Activated naive CD8-positive, alpha-beta T cell treated with anti-CD3 and anti-CD28 coated beads for 36 hours (primary cell): ENCODE measurements at regions not wholly inside any gene's neighbourhood (a gene's known extent, or its start where the extent isn't known, plus 50 kb on each side); places are given as distances from the start of the nearest gene placed in this dataset.

Source experiments
- DNase-seq: peaks from one replicate; pipeline ENCODE4 v3.0.0; 2021
- H3K27ac Mint-ChIP-seq: one replicate; pipeline ENCODE4 v1.8.0; 2022; ENCODE audit warnings: mild to moderate bottlenecking, moderate library complexity, mixed read lengths
- H3K27me3 Mint-ChIP-seq: one replicate; pipeline ENCODE4 v1.8.0; 2022; ENCODE audit warnings: mild to moderate bottlenecking, mixed read lengths
- H3K36me3 Mint-ChIP-seq: one replicate; pipeline ENCODE4 v1.8.0; 2021; ENCODE audit warnings: mild to moderate bottlenecking, mixed read lengths
- H3K4me1 Mint-ChIP-seq: one replicate; pipeline ENCODE4 v1.8.0; 2021; ENCODE audit warnings: mixed read lengths
- H3K4me3 Mint-ChIP-seq: one replicate; pipeline ENCODE4 v1.8.0; 2022; ENCODE audit warnings: mild to moderate bottlenecking, moderate library complexity, mixed read lengths
- H3K9me3 Mint-ChIP-seq: one replicate; pipeline ENCODE4 v1.8.0; 2022; ENCODE audit warnings: mixed read lengths

GRCh38 chr11:115693002-115693401 is 188.8 kb upstream of the CADM1 start:
- no peak overlapping the region for H3K4me3 Mint-ChIP-seq
- no peaks in the 10 kb centered on the region for H3K4me1 Mint-ChIP-seq
- H3K36me3 Mint-ChIP-seq: no peaks in the 10 kb centered on the region
- no peak for DNase-seq
- peaks cover 4% of the 10 kb centered on the region for H3K27me3 Mint-ChIP-seq
- H3K9me3 Mint-ChIP-seq: no peaks in the 10 kb centered on the region
- H3K27ac Mint-ChIP-seq: no peak overlapping the region

GRCh38 chr11:115691030-115691429 is 186.8 kb upstream of the CADM1 start:
- no peak for DNase-seq

DNA sequence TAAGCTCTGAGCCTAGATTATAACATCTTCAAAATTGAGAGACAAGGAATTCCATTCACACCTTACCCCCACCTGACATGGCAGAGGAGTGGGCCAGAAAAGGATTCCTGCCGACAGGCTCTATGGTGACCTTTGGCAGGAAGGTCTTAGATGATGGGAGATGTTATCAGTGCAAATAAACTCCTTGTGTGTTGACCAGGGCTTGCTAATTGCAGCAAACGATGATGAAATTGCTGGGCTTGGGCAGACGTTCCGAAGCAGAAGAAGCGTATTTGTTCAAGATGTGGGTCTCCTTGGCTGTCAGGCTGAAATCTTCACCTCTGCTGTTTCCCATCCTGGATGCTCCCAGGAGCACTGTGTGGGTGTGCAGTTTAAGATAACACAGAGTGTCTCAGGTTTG is 183.7 kb upstream of the CADM1 start:
- no peaks in the 10 kb centered on the region for H3K36me3 Mint-ChIP-seq
- peaks cover 11% of the 10 kb centered on the region for H3K9me3 Mint-ChIP-seq
- no peaks in the 10 kb centered on the region for H3K4me1 Mint-ChIP-seq
- no peak overlapping the region for H3K27ac Mint-ChIP-seq
- no peaks in the 10 kb centered on the region for H3K27me3 Mint-ChIP-seq
- H3K4me3 Mint-ChIP-seq: no peak overlapping the region
- DNase-seq: no peak

More at GRCh38 chr11:115691030-115691429, 186.8 kb upstream of the CADM1 start:
- H3K36me3 Mint-ChIP-seq: no peaks in the 10 kb centered on the region
- H3K27ac Mint-ChIP-seq: no peak overlapping the region
- peaks cover 4% of the 10 kb centered on the region for H3K9me3 Mint-ChIP-seq
- H3K4me3 Mint-ChIP-seq: no peak overlapping the region
- H3K27me3 Mint-ChIP-seq: peaks cover 4% of the 10 kb centered on the region
- no peaks in the 10 kb centered on the region for H3K4me1 Mint-ChIP-seq

DNA sequence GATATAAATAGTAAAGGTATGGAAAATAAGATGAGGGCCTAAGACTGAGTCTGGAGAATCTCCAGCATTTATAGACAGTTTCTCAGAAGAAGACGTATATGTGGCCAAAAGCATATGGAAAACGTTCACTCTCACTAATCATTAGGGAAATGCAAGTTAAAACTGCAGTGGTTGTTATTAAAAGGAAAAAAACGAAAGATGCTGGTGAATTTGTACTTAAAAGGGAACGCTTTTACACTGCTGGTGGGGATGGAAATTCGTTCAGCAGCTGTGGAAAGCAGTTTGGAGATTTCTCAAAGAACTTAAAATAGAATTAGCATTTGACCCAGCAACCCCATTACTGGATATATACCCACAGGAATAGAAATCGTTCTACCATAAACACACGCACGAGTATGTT is 180.5 kb upstream of the CADM1 start:
- Mint-ChIP-seq H3K4me3 (no peak overlapping the region), H3K36me3 (no peaks in the 10 kb centered on the region), H3K27me3 (no peaks in the 10 kb centered on the region), H3K9me3 (peaks cover 11% of the 10 kb centered on the region), H3K27ac (no peak overlapping the region), H3K4me1 (no peaks in the 10 kb centered on the region)
- no peak for DNase-seq

DNA sequence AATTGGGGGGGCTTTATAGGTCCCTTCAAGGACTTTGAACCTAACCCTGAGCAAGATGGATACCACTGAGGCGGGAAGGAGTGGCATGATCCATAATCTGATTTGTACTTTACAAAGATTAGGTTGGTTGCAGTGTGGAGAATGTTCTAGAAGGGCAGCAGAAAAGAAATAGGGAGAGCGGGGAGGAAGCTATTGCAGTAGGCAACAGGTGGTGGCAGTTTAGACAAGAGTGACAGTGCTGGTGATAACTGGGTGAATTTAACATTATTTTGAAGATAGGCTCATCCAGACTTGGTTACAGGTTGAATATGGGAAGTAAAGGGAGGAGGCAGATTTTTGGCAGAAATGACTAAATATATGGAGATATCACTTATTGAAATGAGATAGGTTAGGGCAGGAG is 179.9 kb upstream of the CADM1 start:
- Mint-ChIP-seq H3K27ac (no peak overlapping the region), H3K4me1 (no peaks in the 10 kb centered on the region), H3K36me3 (no peaks in the 10 kb centered on the region), H3K9me3 (peaks cover 11% of the 10 kb centered on the region), H3K4me3 (no peak overlapping the region), H3K27me3 (no peaks in the 10 kb centered on the region)
- DNase-seq: no peak

DNA sequence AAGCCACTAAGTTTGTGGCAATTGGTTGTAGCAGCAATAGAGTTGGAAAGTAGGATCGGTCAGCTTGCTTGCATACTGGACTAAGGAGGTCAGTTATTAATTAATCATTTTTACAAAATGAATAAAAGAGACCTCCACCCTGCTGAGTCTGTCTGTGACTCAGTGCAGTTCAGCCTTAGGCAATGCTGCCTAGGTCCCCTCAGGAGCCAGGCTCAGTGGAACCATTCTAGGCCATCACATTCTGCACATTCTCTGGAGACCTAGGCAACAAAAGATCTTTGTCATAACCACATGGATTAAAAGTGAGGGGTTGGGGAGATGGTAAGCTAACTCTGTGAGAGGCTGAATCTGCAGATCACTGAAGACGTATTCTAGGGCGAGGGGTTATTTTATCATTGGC is 178.7 kb upstream of the CADM1 start:
- no peaks in the 10 kb centered on the region for H3K4me1 Mint-ChIP-seq
- no peaks in the 10 kb centered on the region for H3K27me3 Mint-ChIP-seq
- H3K4me3 Mint-ChIP-seq: no peak overlapping the region
- no peak overlapping the region for H3K27ac Mint-ChIP-seq
- H3K9me3 Mint-ChIP-seq: peaks cover 11% of the 10 kb centered on the region
- H3K36me3 Mint-ChIP-seq: no peaks in the 10 kb centered on the region
- DNase-seq: no peak

- Mint-ChIP-seq H3K27ac (no peak overlapping the region), H3K36me3 (no peaks in the 10 kb centered on the region), H3K4me3 (no peak overlapping the region), H3K9me3 (peaks cover 11% of the 10 kb centered on the region), H3K4me1 (no peaks in the 10 kb centered on the region), H3K27me3 (no peaks in the 10 kb centered on the region)
- DNase-seq: no peak
Measured at GRCh38 chr11:115682101-115682500, 177.9 kb upstream of the CADM1 start.

GRCh38 chr11:115679945-115680344 is 175.7 kb upstream of the CADM1 start:
- Mint-ChIP-seq H3K4me3 (no peak overlapping the region), H3K27me3 (no peaks in the 10 kb centered on the region), H3K9me3 (peaks cover 5% of the 10 kb centered on the region), H3K27ac (no peak overlapping the region), H3K4me1 (no peaks in the 10 kb centered on the region), H3K36me3 (no peaks in the 10 kb centered on the region)
- DNase-seq: no peak

- DNase-seq: no peak
- no peak overlapping the region for H3K4me3 Mint-ChIP-seq
- H3K4me1 Mint-ChIP-seq: no peaks in the 10 kb centered on the region
- no peaks in the 10 kb centered on the region for H3K36me3 Mint-ChIP-seq
- H3K9me3 Mint-ChIP-seq: peaks cover under 1% of the 10 kb centered on the region
- no peaks in the 10 kb centered on the region for H3K27me3 Mint-ChIP-seq
- no peak overlapping the region for H3K27ac Mint-ChIP-seq
Measured at GRCh38 chr11:115678942-115679341, 174.7 kb upstream of the CADM1 start.

- Mint-ChIP-seq H3K9me3 (no peaks in the 10 kb centered on the region), H3K36me3 (no peaks in the 10 kb centered on the region), H3K4me3 (no peak overlapping the region), H3K4me1 (no peaks in the 10 kb centered on the region), H3K27ac (no peak overlapping the region), H3K27me3 (no peaks in the 10 kb centered on the region)
- no peak for DNase-seq
Measured at GRCh38 chr11:115677190-115677589, 173.0 kb upstream of the CADM1 start.

GRCh38 chr11:115676768-115677167 is 172.6 kb upstream of the CADM1 start:
- H3K27ac Mint-ChIP-seq: no peak overlapping the region
- no peaks in the 10 kb centered on the region for H3K36me3 Mint-ChIP-seq
- H3K27me3 Mint-ChIP-seq: no peaks in the 10 kb centered on the region
- H3K4me3 Mint-ChIP-seq: no peak overlapping the region
- no peaks in the 10 kb centered on the region for H3K4me1 Mint-ChIP-seq
- no peak for DNase-seq
- H3K9me3 Mint-ChIP-seq: no peaks in the 10 kb centered on the region

DNA sequence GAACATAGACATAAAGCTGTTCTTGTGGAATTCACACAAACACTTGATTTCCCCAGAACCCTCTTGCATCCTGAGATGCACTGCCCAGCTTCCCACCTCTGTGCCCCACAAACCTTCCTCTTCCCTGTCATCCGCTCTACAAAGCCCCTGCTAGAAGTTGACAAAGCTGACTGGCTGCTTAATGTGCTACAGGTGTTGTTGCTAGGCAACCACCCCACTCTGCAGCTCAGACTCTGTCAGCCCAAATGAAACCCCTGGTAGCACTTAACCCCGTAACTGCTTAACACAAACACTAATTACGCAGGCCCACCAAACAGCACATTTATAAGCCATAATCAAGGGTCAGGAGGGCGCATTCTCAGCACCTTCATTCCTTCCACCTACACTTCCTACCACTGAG is 172.0 kb upstream of the CADM1 start:
- H3K27ac Mint-ChIP-seq: no peak overlapping the region
- no peaks in the 10 kb centered on the region for H3K9me3 Mint-ChIP-seq
- H3K4me3 Mint-ChIP-seq: no peak overlapping the region
- H3K4me1 Mint-ChIP-seq: no peaks in the 10 kb centered on the region
- no peak for DNase-seq
- H3K36me3 Mint-ChIP-seq: no peaks in the 10 kb centered on the region
- no peaks in the 10 kb centered on the region for H3K27me3 Mint-ChIP-seq

GRCh38 chr11:115674937-115675544 is 170.8 kb upstream of the CADM1 start:
- Mint-ChIP-seq H3K27me3 (no peaks in the 10 kb centered on the region), H3K9me3 (no peaks in the 10 kb centered on the region), H3K4me3 (no peak overlapping the region), H3K4me1 (no peaks in the 10 kb centered on the region), H3K27ac (no peak overlapping the region), H3K36me3 (no peaks in the 10 kb centered on the region)
- no peak for DNase-seq

DNA sequence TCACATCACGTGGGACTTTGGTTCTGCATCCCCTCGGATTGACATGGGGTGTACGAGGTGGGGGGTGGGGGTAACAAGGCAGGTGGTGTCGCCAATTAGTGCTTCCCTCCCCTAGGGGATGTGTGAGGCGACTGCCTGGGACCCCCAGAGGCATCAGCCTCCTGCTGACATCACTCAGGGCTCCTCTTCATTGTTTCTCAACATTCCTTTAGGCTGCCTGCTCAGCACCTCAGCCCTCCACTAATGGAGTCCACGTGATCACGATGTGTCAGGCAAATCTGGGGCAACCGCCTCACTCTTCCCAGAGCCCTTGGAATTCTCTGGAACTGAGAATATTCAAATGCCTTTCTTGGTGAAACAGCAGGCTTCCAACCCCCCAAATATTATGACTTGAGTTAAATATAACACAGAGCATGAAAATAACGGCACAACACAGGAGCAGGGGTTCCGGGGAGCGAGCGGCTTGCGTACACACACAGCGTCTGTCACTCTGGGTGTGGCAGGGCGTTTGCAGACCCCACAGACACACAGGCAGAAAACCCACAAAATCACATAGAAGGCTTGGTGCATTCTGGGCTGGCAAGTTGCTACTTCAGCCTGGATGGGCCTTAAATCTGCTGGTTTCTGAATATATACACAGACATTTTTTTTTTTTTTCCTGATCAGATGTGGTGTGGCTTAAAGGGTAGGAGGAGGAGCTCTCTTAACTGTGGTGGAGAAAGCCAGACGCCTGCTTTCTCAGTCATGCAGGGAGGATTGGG is 170.1 kb upstream of the CADM1 start:
- H3K27ac Mint-ChIP-seq: no peak overlapping the region
- no peaks in the 10 kb centered on the region for H3K36me3 Mint-ChIP-seq
- H3K27me3 Mint-ChIP-seq: no peaks in the 10 kb centered on the region
- no peak for DNase-seq
- H3K4me3 Mint-ChIP-seq: no peak overlapping the region
- no peaks in the 10 kb centered on the region for H3K4me1 Mint-ChIP-seq
- H3K9me3 Mint-ChIP-seq: no peaks in the 10 kb centered on the region

GRCh38 chr11:115673720-115674119 is 169.5 kb upstream of the CADM1 start:
- no peak for DNase-seq
- H3K36me3 Mint-ChIP-seq: no peaks in the 10 kb centered on the region
- H3K4me1 Mint-ChIP-seq: no peaks in the 10 kb centered on the region
- no peaks in the 10 kb centered on the region for H3K9me3 Mint-ChIP-seq
- no peak overlapping the region for H3K4me3 Mint-ChIP-seq
- H3K27me3 Mint-ChIP-seq: no peaks in the 10 kb centered on the region
- H3K27ac Mint-ChIP-seq: no peak overlapping the region

GRCh38 chr11:115672999-115673411 is 168.8 kb upstream of the CADM1 start:
- Mint-ChIP-seq H3K4me1 (no peaks in the 10 kb centered on the region), H3K9me3 (no peaks in the 10 kb centered on the region)

More at GRCh38 chr11:115672999-115673411, 168.8 kb upstream of the CADM1 start:
- Mint-ChIP-seq H3K27ac (no peak overlapping the region), H3K36me3 (no peaks in the 10 kb centered on the region), H3K4me3 (no peak overlapping the region), H3K27me3 (no peaks in the 10 kb centered on the region)
- no peak for DNase-seq
